Keratinocyte (primary cell): ENCODE measurements at regions not wholly inside any gene's neighbourhood (a gene's known extent, or its start where the extent isn't known, plus 50 kb on each side); places are given as distances from the start of the nearest gene placed in this dataset.
A peak's percentile ranks its signal among the peaks of the same experiment; 100 is the strongest.

Source experiments
- EZH2 ChIP-seq: IDR thresholded peaks from one replicate; pipeline ENCODE4 v1.6.1; 2012; ENCODE audit warnings: inconsistent platforms, mild to moderate bottlenecking, low read length, moderate library complexity
- TF ChIP-seq, protein P1 (sequence below), 3 experiments: IDR thresholded peaks in 1 of 3; conservative IDR thresholded peaks in 1 of 3; optimal IDR thresholded peaks in 1 of 3; 2 replicates in 2 of 3; 3 replicates in 1 of 3; pipeline versions ENCODE3 to v1.5.1; 2011; ENCODE audit warnings: low read length in 3 of 3, mild to moderate bottlenecking in 3 of 3, moderate library complexity in 2 of 3, control low read depth in 1 of 3, inconsistent platforms in 1 of 3; ENCODE audit not compliant: insufficient read depth in 2 of 3; ENCODE audit errors: extremely low read depth in 1 of 3

DNA sequence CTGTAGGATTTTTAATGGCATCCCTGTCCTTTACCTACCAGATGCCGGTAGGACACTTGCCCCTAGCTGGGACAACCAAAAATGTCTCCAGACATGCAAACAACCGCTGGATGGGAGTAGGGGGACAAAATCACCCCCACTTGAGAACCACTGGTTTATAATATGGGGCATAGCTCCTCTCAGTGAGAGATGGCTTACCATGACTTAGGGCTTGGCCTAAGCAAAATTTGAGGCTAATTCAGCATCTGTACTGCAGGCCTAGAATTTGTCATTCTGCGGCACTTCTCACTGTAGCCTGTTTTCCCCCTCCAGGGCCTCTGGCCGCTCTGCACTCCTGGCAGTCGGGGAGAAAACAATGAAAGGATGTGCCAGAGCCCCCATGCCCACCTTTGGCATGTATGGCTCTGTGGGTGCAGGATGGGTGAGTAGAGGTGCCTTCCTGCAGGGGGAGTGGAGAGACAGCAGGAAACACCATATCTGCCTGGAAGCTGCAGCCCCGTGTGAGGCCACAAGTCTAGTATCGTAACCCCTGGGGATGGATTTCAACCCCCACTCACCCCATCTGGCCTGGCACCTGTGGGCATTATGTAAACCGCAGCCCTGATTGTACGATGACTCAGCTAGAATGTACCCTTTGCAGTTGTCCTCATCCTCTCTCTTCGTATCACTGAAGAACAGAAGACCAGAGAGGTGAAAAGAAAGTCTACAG is 268.1 kb downstream of the SOX9 start:
- TF ChIP-seq, protein P1, sequence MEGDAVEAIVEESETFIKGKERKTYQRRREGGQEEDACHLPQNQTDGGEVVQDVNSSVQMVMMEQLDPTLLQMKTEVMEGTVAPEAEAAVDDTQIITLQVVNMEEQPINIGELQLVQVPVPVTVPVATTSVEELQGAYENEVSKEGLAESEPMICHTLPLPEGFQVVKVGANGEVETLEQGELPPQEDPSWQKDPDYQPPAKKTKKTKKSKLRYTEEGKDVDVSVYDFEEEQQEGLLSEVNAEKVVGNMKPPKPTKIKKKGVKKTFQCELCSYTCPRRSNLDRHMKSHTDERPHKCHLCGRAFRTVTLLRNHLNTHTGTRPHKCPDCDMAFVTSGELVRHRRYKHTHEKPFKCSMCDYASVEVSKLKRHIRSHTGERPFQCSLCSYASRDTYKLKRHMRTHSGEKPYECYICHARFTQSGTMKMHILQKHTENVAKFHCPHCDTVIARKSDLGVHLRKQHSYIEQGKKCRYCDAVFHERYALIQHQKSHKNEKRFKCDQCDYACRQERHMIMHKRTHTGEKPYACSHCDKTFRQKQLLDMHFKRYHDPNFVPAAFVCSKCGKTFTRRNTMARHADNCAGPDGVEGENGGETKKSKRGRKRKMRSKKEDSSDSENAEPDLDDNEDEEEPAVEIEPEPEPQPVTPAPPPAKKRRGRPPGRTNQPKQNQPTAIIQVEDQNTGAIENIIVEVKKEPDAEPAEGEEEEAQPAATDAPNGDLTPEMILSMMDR (optimal IDR thresholded peaks at IDR 0.05 in 1 of 3, IDR thresholded peaks at IDR 0.05 in 1 of 3, conservative IDR thresholded peaks at IDR 0.05 in 1 of 3; ENCODE audit: extremely low read depth in 1 of 3, insufficient read depth in 2 of 3, low read length in 3 of 3), result peak; percentile 30 to 68 (median 50)
- no peak for TF ChIP-seq EZH2
